ENCODE measurements at regions not wholly inside any gene's neighbourhood (a gene's known extent, or its start where the extent isn't known, plus 50 kb on each side); places are given as distances from the start of the nearest gene placed in this dataset.

DNA sequence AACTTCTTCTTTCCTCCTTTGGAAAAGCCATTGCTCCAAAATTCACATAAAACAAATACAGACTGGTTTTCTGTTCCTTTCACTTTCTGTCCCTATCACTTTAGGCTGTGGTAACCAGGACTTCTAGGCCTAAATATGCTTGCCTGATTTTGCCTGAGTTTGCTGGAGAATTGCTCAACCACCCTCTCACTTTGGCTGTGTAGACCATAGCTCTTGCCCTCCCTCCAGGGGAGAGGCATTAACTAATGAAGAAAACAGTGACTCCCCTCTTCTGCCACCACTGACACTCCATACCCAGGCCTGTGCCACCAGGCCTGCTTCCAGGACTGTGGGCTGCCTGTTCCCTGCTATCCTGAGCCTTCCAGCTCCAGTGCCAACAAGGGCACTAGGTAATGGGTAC lies 163.5 kb downstream of the TOMM20 start:
- Histone ChIP-seq H3K27me3 (ENCODE audit: insufficient read depth, low read depth, low read length) (no peaks in the 10 kb centered on the region), H4K20me1 (ENCODE audit: insufficient read depth) (no peaks in the 10 kb centered on the region), H3K27ac (ENCODE audit: low read length) (no peak overlapping the region), H2AFZ (ENCODE audit: low read depth, low read length) (no peak overlapping the region), H3F3A (ENCODE audit: insufficient read depth, low read length, poor library complexity, severe bottlenecking) (no peaks in the 10 kb centered on the region), H3K36me3 (ENCODE audit: insufficient read depth, low read length) (no peaks in the 10 kb centered on the region), H3K79me2 (replicated peaks; ENCODE audit: insufficient read depth, low read length) (no peaks in the 10 kb centered on the region), H3K9me2 (ENCODE audit: insufficient read depth, low read length) (no peaks in the 10 kb centered on the region), H3K4me2 (ENCODE audit: low read length) (no peak overlapping the region), H3K9me3 (ENCODE audit: low read length) (no peaks in the 10 kb centered on the region), H3K9ac (ENCODE audit: low read length) (no peak overlapping the region), H3K4me3 (ENCODE audit: low read length) (no peak overlapping the region)
- no peak for TF ChIP-seq MXI1 (conservative IDR thresholded peaks at IDR 0.05; ENCODE audit: poor library complexity, severe bottlenecking)
- TF ChIP-seq, protein P1, sequence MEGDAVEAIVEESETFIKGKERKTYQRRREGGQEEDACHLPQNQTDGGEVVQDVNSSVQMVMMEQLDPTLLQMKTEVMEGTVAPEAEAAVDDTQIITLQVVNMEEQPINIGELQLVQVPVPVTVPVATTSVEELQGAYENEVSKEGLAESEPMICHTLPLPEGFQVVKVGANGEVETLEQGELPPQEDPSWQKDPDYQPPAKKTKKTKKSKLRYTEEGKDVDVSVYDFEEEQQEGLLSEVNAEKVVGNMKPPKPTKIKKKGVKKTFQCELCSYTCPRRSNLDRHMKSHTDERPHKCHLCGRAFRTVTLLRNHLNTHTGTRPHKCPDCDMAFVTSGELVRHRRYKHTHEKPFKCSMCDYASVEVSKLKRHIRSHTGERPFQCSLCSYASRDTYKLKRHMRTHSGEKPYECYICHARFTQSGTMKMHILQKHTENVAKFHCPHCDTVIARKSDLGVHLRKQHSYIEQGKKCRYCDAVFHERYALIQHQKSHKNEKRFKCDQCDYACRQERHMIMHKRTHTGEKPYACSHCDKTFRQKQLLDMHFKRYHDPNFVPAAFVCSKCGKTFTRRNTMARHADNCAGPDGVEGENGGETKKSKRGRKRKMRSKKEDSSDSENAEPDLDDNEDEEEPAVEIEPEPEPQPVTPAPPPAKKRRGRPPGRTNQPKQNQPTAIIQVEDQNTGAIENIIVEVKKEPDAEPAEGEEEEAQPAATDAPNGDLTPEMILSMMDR (IDR thresholded peaks at IDR 0.05; ENCODE audit: poor library complexity, severe bottlenecking): no peak
- TF ChIP-seq RAD21 (conservative IDR thresholded peaks at IDR 0.05): no peak
- TF ChIP-seq, protein P2, sequence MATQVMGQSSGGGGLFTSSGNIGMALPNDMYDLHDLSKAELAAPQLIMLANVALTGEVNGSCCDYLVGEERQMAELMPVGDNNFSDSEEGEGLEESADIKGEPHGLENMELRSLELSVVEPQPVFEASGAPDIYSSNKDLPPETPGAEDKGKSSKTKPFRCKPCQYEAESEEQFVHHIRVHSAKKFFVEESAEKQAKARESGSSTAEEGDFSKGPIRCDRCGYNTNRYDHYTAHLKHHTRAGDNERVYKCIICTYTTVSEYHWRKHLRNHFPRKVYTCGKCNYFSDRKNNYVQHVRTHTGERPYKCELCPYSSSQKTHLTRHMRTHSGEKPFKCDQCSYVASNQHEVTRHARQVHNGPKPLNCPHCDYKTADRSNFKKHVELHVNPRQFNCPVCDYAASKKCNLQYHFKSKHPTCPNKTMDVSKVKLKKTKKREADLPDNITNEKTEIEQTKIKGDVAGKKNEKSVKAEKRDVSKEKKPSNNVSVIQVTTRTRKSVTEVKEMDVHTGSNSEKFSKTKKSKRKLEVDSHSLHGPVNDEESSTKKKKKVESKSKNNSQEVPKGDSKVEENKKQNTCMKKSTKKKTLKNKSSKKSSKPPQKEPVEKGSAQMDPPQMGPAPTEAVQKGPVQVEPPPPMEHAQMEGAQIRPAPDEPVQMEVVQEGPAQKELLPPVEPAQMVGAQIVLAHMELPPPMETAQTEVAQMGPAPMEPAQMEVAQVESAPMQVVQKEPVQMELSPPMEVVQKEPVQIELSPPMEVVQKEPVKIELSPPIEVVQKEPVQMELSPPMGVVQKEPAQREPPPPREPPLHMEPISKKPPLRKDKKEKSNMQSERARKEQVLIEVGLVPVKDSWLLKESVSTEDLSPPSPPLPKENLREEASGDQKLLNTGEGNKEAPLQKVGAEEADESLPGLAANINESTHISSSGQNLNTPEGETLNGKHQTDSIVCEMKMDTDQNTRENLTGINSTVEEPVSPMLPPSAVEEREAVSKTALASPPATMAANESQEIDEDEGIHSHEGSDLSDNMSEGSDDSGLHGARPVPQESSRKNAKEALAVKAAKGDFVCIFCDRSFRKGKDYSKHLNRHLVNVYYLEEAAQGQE (IDR thresholded peaks at IDR 0.05; ENCODE audit: borderline replicate concordance): no peak
- no peak for TF ChIP-seq SMC3 (conservative IDR thresholded peaks at IDR 0.05; ENCODE audit: poor library complexity)
- TF ChIP-seq EZH2 (IDR thresholded peaks at IDR 0.05; ENCODE audit: borderline replicate concordance, insufficient read depth, low read length, poor library complexity, severe bottlenecking): no peak
- TF ChIP-seq TAF1 (IDR thresholded peaks at IDR 0.05; ENCODE audit: low read depth): no peak

- no peaks in the 10 kb centered on the region for H3K9me3 ChIP-seq (ENCODE audit: low read length)
- no peak overlapping the region for H2AFZ ChIP-seq (ENCODE audit: low read depth, low read length)
These were observed 164.5 kb downstream of the TOMM20 start for GRCh38 chr1:234963904-234964702.

More at GRCh38 chr1:234963904-234964702, 164.5 kb downstream of the TOMM20 start:
- no peaks in the 10 kb centered on the region for H3K36me3 ChIP-seq (ENCODE audit: insufficient read depth, low read length)
- no peaks in the 10 kb centered on the region for H3K9me2 ChIP-seq (ENCODE audit: insufficient read depth, low read length)
- no peak overlapping the region for H3K27ac ChIP-seq (ENCODE audit: low read length)
- H3K9ac ChIP-seq (ENCODE audit: low read length): no peak overlapping the region
- no peaks in the 10 kb centered on the region for H3F3A ChIP-seq (ENCODE audit: insufficient read depth, low read length, poor library complexity, severe bottlenecking)
- H3K4me3 ChIP-seq (ENCODE audit: low read length): no peak overlapping the region
- H3K4me2 ChIP-seq (ENCODE audit: low read length): no peak overlapping the region
- no peaks in the 10 kb centered on the region for H4K20me1 ChIP-seq (ENCODE audit: insufficient read depth)
- no peaks in the 10 kb centered on the region for H3K27me3 ChIP-seq (ENCODE audit: insufficient read depth, low read depth, low read length)
- TF ChIP-seq POLR2AphosphoS5 (IDR thresholded peaks at IDR 0.05): no peak
- TF ChIP-seq MXI1 (conservative IDR thresholded peaks at IDR 0.05; ENCODE audit: poor library complexity, severe bottlenecking): no peak
- H3K79me2 ChIP-seq (replicated peaks; ENCODE audit: insufficient read depth, low read length): no peaks in the 10 kb centered on the region

Data from neural cell (in vitro differentiated cells).